Left lobe of liver (tissue), 2 donors: ENCODE measurements at regions not wholly inside any gene's neighbourhood (a gene's known extent, or its start where the extent isn't known, plus 50 kb on each side); places are given as distances from the start of the nearest gene placed in this dataset.

Experiments used
- ATAC-seq: fragments of 200-7000 bp; cut with Tn5 transposase; one replicate; pipeline ENCODE4 v1.9.1; 2020; ENCODE audit warnings: mild to moderate bottlenecking, moderate library complexity
- DNase-seq: peaks from one replicate; pipeline ENCODE4 v3.0.0-alpha.2; 2020; ENCODE audit warnings: low spot score
- donor health status: DM: no; HTN: no; CAD: no; lungs with moderate emphysema.
- donor health status: DM: no; HTN: yes; CAD: no.

DNA sequence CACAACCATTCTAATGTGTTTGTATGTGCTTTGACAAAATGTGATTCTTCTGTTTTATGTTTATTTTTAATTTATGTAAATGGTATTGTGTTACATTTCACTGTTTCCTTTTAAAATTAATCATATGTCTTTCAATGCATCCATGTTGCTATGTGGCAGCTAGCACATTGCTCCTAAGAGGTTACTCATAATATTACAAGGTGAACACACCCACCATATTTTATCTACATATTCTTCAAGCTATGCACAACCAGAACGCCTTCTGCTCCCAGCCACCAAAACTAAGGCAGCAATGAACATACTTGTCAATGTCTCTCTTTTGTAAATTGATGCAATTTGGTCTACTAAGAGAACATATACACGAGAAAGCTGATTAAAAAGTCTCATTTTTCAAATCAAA, 160.6 kb upstream of the OSR1 start:
- ATAC-seq, result no peak
- no peak for DNase-seq

GRCh38 chr2:19507137-19507536, 148.7 kb upstream of the OSR1 start:
- DNase-seq, result no peak
- ATAC-seq, result no peak

- no peak for DNase-seq
- ATAC-seq, result peak; percentile 55
Measured at GRCh38 chr2:19505199-19506136, 147.0 kb upstream of the OSR1 start.

DNA sequence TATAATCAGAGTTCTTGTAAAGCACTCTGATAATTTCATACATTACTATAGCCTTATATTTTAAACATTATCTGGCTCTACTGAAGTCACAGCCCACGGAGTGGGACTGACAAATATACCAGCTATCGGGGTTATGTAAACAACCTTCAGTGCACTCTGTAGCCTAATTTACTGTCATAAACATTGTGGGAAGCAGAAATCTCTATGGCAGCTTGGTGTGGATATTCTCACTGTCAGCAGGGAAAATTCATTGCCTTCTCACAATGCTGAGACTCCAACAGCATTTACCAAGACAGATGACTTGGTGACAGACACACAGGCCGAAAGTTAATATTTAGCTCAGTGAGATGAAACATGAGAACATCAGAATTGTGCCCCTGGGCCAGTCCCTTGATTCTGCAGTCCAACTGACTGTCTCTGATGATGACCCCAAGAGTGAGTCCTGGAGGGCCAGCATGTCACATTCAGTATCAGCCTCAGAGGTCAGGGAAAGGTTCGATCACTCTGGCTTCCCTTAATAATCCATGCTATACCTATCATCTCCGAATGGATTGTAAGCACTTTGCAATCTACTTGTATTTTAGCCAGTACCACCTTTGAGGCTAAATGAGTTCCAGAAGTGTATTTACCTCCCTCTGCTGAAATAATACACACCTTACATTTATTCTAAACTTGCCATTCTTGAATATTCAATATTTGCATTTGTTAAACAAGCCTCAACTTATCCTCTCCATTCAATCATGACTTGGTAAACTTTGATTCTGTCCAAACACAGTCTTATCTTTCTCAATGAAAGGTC, 146.2 kb upstream of the OSR1 start:
- DNase-seq, result peak; percentile 53
- peak; percentile 84 for ATAC-seq

DNA sequence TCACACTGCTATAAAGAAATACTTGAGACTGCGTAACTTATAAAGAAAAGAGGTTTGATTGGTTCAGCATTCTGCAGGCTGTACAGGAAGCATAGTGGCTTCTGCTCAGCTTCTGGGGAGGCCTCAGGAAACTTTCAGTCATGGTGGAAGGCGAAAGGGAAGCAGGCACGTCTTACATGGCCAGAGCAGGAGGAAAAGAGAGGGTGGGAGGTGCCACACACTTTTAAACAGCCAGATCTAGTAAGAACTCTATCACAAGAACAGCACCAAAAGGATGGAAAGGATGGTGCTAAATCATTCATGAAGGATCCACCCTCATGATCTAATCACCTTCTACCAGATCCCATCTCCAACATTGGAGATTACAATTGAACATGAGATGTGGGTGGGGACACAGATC, 145.5 kb upstream of the OSR1 start:
- DNase-seq (no peak), ATAC-seq (peak; percentile 6)

- DNase-seq (no peak), ATAC-seq (peak; percentile 55)
Measured at GRCh38 chr2:19503406-19503805, 145.0 kb upstream of the OSR1 start.

DNA sequence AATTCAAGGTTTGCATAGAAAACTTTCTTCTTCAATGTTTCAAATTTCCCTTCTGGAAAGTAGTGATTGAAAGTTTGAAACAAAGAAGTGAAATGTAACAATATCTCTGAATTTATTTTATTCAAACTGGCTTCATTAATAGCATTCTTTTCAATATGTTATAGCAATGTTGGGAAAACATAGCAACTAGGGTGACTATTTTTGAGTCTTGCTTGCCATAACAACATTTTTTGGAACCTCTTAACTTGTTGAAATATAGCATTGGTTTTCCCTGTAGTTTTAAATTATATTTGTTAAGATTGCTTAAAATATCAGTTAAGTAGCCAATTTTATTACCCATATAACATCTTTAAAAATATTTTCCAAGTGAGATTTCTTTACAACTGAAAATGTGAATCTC, 141.7 kb upstream of the OSR1 start:
- ATAC-seq (no peak), DNase-seq (no peak)

DNA sequence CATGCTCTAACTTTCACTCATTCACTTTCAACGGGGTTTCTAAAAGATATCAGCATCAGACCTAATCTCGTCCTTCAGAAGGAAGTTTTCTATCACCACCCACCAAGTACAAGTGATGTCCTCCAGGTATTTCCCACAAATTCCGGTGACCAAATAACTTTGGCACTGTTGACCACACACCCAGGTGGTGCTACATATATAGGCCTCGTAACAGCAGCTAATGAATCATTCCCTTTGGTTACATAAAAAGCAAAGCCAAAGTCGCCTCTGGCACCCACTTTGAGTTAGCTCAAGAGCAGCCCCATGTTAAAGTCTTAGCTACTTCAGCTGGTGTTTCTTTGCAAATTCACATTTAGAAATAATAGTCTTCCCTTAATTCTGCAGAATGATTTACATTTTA, 138.2 kb upstream of the OSR1 start:
- ATAC-seq (no peak), DNase-seq (no peak)

DNA sequence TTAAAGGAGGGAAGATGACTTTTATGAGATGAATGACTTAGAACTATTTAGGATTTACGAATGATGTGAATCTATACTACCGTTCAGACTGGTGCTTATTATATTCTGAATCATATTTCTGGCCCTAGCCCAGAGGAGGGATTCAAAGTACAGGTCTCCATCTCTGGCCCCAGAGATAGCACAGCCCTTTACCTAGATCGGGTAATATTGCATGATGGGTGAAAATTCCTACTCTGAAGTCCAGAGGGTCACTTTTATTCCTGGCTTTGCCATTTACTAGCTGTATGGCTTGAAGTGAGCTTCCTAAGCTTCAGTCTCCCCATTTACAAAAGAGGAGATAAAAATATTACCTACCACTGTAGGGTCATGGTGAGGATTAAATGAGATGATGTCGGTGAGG, 135.8 kb upstream of the OSR1 start:
- ATAC-seq (no peak), DNase-seq (no peak)

DNA sequence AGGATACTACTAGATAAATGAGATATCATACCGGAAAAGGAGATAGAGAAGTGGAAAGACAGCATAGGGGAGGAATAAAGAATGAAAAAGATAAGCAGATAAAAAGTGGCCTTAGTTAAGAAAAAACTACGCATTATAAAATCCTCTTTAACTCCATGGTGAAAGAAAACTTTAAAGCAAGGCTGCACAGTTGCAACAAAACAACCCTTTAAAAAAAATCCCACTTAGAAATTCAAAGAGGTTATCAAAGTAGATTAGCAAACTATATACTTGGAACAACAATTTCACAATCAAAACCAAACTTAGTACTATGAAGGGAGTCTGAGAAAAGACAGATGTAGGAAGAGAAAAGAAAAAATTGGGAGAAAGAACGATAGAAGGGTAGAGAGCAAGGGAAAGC, 133.4 kb upstream of the OSR1 start:
- DNase-seq, result no peak
- ATAC-seq, result no peak

DNA sequence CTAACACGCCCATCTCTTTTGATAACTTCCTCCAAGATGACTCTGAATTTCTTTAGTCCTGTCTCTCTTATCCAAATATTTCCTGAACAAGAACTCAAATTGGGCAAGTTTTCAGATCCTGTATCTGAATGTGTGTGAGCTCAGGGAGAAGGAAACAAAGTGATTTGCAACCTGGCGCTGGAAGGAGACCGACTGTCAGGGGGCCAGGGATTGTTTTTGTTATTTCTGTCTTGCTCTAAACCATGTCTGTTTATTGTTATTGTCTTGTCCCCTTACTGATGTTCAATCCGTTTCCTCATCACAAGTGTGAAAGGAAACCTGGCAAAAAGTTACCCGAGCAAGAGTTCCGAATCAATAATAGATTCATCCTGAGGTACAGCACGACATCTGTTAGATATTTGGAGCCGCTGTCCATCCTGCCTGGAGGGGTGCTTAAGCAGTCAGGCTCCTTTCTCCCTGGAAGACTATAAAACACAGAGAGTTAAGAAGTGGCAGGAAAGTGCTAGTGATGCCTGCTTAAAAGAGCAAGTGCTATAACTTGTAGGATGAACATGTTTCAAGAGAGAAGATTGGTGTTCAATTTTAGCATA, 132.5 kb upstream of the OSR1 start:
- no peak for DNase-seq
- ATAC-seq, result no peak

DNA sequence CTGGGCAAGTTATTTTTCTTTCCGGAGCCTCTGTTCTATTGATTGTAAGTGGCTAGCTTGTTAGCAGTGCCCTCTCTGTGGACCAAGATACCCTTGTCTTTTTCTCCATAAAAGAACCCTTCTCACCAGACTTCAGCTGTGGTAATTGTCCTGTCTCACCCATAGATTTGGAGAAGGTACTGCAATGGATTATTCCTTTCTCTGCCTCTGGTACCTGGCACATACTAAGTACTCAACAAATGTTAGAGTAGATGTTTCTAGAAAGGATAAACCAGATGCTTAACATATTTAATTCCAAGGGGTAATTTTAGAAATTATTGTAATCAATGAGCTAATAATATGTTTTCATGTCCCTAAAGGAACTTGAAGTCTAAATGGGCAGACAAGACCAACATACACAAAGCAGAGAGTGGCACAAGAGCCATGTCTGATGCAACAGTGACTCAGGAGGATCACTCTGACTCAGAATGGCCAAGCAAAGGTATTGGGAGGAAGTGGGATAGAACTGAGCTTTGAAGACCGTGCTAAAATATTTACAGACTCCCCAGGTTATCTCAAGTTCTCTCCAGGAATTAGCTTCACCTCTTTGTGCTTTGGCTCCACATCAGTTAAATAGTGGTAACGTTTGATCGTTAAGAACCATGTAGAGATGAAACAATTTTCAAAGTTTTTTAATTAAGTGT, 129.7 kb upstream of the OSR1 start:
- no peak for DNase-seq
- no peak for ATAC-seq

DNA sequence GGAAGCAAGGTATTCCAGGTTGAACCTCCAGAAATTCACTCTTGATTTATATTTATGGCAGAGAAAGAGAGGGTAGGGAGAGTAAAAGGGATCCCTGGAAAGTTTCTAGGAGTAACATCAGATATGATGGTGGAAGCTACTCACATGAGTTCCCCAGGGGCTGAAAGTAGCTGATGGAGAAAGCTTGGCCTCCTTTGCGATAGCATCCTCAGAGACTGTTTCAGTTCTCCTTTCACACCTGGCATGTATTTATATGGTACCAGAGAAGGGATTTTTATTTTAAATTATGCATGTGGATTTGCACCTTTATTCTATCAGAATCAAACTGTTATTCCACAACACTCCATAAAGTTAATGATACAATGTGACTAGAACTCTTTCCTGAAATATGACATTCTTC, 126.3 kb upstream of the OSR1 start:
- ATAC-seq (no peak), DNase-seq (no peak)

DNA sequence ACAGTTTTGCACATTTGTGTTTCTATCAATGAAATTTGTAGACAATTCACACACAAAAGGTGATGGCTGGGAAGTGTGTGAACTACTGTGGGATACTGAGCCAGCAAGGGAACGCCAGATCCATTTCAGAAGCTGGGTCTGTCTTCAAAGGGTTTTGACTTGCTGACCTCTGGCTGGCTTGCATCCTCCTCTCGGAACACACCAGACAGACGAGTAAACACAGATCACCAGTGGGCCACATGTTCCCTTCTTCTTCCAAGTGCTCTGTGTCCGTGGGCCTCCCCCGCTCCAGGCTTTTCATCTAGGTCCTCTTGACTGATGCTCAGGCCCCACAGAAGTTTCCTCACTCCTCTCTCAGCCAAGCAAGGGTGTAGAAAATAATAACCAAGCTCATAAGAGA, 122.2 kb upstream of the OSR1 start:
- ATAC-seq (peak; percentile 34), DNase-seq (no peak)

GRCh38 chr2:19479666-19480065, 121.2 kb upstream of the OSR1 start:
- no peak for ATAC-seq
- no peak for DNase-seq

- ATAC-seq (no peak), DNase-seq (no peak)
Measured at GRCh38 chr2:19478409-19478808, 120.0 kb upstream of the OSR1 start.

DNA sequence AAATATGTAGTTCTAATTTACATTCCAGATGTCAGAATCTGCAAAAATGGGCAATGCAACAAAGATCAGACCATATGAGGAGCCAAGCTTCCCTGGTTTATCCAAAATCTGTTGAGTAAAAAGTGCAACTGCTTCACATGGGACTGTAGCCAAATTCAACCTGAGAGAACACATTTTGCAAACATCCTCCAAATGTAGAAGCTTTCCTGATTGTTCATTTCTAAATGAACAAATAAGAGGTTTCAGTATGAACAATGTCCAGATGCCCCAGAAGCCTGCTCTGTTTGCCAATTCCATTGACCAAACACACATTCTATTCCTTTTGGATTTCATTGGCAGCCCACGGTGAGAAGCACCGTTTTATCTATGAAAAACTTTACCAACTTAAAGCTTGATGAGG, 117.9 kb upstream of the OSR1 start:
- peak; percentile 63 for ATAC-seq
- DNase-seq, result no peak

- DNase-seq (no peak), ATAC-seq (no peak)
Measured at GRCh38 chr2:19474128-19474527, 115.7 kb upstream of the OSR1 start.

GRCh38 chr2:19473350-19473749, 114.9 kb upstream of the OSR1 start:
- ATAC-seq, result no peak
- no peak for DNase-seq

DNA sequence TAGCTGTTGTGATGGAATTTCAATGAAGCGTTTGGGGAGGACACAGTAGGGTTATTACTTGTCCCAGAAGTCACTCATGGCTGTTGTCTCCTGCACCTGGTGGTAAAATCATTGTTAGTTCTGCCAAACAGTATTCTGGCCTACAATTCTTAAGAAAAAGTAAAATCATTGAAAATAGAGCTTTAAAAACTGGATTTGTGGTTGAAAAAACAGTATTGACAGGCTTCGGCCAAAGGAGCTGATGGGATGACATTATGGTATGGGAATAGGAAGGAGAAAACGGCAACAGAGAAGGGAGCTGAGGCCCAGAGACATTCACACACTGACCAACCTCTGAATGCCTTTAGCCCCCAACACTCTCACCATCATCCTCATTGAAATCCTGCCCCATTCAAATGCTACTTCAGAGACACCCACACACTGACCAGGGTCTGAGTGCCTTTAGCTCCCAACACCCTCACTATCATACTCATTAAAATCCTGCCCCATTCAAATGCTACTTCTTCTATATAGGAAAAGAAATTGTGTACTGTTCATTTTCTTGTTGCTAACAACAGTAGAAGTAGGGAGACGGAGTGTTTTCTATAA, 114.1 kb upstream of the OSR1 start:
- ATAC-seq (no peak), DNase-seq (no peak)

GRCh38 chr2:19471491-19471890, 113.1 kb upstream of the OSR1 start:
- DNase-seq (no peak), ATAC-seq (no peak)
